ENCODE measurements at regions not wholly inside any gene's neighbourhood (a gene's known extent, or its start where the extent isn't known, plus 50 kb on each side); places are given as distances from the start of the nearest gene placed in this dataset.
"Not testable (repeated sequence)": the region's sequence is repeated elsewhere in the genome, so short reads cannot be mapped to it uniquely, and the experiment has no call there.

DNA sequence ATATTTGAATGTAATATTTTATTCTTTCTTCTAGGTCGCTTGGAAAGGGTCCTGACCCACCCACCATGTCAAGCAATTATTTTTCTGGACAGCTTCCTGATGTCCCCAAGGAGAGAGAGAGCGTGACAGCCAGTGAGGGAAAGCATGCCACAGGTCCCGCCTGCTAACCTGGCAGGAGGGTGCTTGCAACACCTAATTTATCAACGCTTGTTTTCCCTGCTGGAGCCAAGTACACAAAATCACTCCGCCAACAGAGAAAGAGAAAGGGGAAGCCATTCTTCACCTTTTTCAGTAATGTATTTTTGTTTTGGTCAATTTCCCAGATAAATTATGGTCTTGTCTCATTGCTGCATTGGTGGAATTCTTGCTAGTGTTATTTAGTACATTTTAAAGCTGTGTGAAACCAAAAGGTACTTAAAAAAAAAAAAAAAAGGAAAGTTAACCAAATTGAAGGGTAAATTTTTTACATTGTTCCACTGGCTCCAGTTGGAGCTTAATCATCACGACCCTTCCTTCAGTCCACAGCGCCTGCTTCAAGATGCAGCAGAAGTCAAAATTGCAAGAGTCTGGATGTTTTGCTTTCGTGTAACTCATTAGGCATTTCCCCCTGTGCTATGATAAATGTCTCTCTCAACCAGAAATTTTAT, 88.5 kb upstream of the COPS8 start:
- DNase-seq = no peak
- intact Hi-C loops (cut with DNase I) = no loop called here
- ATAC-seq = no peak

DNA sequence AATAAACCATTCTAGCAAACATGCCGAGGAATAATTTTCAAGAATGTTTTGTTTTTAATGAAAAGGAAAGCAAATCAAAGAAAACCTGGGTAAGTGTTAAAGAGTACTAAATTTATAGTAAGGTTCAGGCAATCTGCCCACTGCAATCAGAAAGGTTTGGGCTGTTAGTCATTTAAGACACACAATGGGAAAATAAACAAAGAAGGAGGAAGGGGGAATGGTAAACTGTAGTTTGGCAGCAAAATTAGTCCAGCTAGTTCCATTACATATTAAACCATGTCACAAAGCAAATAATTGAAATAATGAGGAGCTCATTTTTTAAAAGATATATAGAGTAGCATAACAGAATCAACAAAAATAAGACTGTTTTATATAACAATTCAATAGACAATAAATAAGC, 87.5 kb upstream of the COPS8 start:
- DNase-seq (no peak), ATAC-seq (no peak)
- intact Hi-C loops (cut with DNase I) = no loop called here

DNA sequence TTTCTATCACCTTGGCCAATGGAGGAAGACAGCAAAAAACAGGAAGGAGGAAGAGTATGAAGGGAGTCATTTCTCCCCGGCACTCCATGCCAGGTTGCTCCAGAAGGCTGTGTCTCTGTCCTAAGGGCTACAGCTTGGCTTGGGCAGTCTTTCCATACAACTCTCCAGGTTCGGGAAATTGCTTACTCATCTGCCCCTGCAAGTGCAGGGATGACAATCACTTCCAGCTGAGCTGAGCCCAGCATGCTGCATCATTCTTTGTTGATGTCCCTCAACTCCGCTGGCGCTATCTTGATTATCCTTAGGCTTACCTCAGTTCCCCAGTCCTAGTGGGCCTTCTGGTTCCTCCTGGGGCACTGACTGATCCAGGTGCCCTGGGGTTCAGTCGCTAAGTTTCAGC, 86.9 kb upstream of the COPS8 start:
- ATAC-seq = no peak
- intact Hi-C loops (cut with DNase I) = no loop called here
- no peak for DNase-seq

DNA sequence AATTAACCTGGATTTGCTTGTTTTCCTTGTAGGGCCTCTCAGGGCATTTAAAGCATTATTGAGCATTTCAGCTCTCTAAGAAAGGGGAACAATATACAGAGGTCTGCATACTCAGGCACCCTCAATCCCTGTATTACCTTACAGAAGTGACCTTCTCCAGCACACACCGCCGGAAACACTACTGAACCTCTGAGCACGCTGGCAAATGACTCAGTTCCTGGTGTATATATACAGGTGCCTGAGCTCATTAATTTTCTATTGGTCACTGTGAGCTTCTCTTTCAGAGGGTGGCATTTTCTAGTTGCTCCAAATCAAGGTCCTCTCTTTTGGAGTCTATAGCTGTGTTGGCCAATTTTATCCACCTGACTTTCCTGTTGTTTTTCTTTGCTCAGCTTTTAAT, 85.2 kb upstream of the COPS8 start:
- intact Hi-C loops (cut with DNase I) = no loop called here
- no peak for ATAC-seq
- DNase-seq = no peak

DNA sequence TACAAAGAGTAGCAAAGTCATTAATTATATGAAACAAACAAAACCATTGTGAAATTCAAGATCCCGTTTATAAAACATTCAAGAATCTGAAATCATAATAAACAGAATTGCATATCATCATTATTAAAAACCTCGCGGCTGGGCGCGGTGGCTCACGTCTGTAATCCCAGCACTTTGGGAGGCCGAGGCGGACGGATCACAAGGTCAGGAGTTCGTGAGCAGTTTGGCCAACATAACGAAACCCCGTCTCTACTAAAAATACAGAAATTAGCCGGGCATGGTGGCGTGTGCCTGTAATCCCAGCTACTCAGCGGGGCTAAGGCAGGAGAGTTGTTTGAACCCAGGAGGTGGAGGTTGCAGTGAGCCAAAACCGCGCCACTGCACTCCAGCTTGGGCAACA, 80.3 kb upstream of the COPS8 start:
- DNase-seq; intact Hi-C loops (cut with DNase I); ATAC-seq: not testable (repeated sequence)

DNA sequence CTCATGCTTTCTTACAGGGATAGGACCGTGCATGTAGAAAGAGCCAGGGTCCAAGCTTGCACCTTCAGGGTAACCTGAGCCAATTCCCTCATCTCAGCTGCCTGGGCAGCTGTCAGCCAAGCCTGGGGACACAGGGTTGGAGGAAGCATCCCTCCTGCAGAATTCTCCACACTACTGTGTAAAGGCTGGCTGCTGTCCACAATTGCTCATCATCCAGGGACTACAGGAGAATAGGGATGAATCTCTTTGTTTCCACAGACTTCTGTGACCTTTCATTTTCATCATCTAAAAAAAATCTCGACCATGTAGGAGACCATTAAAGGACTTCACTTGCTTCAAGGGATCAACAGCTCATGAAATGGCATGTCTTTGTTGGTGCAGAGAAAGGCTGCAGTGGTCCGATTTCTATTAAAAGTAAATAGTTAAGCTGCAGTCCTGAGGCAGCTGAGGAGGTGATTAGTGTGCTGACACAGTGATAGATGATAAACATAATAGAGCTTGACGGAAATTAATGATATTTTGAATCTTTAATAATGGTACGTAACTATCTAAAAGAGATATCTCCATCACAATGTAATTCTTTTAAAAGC, 74.4 kb upstream of the COPS8 start:
- DNase-seq = no peak
- intact Hi-C loops (cut with DNase I) = no loop called here
- ATAC-seq = no peak

DNA sequence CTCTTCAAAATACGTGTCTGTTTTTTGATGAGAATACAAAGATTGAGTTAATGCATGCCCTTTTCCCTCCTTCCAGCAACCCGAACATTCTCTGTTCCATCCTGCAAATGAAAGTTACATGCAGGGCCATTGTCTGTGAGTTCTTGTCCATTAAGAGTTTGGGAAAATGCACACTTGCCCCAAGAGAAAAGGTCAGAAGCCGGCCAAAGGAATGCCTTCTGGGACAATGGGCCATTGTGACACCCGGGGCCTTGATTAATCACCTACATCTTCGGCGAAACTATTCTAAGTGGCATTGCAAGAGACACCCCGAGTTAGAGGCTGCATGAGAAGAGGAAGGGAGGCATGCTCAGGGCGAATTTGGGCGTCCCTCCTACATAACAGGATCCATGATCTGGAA, 73.7 kb upstream of the COPS8 start:
- no peak for DNase-seq
- intact Hi-C loops (cut with DNase I) = no loop called here
- no peak for ATAC-seq

DNA sequence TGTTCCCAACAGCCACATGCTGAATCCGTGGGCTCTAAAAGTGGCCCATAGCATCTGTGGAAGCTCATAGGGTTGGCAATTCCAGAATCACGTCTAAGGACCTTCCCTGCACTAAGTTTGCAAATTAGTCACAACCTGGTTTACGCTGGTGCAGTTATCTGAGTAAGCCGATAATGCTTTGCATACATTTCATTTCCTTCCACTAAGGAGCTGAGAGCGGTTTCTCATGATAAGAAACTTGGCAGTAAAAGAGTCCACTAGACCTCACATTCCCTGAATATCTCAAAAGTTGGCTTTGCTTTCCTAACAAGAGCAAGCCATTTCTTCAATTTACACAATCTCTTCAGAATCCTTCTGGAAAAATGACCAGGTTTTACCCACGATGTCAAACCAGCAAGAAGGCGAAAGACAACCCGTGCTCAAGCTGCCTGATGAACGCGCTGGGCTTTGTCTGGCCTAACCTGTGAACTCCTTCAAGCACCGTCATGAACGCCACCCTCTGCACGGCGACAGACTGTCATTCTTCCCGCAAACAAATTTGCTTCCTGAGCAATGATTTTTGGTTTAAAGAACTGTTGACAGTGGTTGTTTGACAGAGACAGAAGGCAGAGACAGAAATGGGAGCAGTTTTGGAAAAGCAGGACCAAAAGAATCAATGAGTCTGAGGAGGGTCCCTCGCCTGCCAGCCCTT, 73.0 kb upstream of the COPS8 start:
- ATAC-seq = peak; percentile 65 to 90
- intact Hi-C loops (cut with DNase I) = no loop called here
- DNase-seq = no peak

DNA sequence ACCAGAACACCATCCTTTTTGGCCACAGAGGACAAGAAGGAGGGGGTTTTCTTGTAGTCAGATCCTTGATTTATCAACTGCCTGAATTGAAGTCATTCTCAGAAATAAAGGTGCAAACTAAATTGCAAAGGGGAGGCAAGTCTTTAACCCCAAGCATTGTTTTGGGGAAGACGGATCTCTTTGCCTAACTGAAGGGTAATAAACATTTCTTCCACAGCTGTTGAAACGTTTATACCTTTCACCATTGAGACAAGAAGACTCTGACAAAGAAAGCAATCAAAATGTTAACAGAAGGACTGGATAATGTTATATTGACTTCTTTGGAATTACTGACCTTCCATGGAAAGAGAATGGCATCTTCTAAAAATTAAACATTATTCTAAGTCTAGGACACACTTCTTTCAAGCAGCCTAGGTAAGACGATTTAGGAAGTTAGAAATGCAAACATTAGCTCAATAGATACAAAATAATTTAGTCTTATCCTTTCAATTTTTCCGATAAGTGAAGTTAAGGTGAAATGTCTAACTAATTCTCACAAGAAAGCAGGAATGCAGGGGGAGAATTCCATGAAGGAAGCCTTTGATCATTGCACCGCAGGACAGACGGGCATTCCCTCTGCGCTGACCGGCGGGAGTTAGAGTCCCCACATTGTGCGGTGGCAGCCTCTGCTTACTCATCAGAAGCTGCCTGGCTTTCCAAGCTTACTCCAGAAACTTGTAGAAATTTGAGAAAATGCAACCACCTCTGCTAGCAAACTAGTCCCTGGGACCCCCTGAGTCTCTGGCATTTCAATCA, 69.4 kb upstream of the COPS8 start:
- ATAC-seq = no peak
- DNase-seq = no peak
- intact Hi-C loops (cut with DNase I) = no loop called here

DNA sequence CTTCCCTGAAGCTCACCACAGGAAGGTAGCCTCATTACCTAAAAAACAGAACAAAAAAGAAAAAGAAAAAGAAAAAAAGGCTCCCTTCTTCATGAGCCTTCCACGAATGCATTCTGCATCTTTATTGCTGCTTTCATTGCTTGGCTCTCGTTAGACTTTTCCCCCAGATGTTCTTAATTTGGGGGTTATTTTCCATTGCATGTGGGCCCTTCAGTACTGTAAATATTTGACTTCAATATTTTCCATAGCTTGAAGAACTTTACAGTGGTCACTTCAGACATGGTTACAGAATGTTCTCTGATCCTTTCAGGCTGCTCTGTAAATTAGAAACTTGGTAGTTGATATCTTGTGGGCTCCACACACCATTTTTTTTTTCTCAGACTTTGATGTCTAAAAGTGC, 65.6 kb upstream of the COPS8 start:
- intact Hi-C loops (cut with DNase I) = no loop called here
- no peak for ATAC-seq
- DNase-seq = no peak

DNA sequence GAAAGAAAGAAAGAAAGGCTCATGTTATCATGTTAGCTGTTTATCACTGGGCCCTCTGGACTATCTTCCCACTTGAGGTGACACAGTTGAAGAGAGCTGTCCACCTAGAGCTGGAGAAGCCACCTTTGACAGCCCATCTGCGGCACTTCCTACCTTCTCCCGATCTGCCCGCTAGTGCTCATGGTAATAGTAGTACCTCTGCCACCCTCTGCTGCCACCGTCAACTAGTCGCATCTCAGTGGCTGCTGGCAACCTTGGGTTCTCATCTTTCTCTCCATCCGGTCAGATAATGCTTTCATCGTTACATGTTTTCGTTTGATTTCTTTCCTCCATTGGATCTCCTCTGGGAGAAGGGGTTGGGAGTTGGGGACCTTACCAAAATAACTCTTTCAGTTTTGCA, 63.2 kb upstream of the COPS8 start:
- no peak for DNase-seq
- no peak for ATAC-seq
- intact Hi-C loops (cut with DNase I) = no loop called here

DNA sequence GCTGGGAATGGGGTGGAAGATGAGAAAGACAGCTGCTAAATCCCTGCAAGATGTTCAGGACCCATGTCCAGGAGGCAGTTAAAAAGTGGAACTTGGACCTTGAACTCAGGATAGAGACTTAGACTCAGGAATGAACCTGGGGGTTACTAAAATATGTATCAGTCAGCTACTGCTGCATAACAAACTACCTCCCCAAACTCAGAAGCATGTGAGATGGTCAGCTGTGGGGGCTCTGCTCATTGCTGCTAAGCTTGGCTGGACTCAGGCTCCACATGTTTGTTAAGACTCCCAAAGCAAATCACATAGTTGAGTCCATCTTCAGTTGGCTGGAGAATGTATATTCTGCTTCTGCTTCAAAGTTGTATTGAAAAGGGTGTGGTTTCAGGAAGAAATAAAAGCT, 61.4 kb upstream of the COPS8 start:
- intact Hi-C loops (cut with DNase I) = no loop called here
- DNase-seq (no peak), ATAC-seq (no peak)

DNA sequence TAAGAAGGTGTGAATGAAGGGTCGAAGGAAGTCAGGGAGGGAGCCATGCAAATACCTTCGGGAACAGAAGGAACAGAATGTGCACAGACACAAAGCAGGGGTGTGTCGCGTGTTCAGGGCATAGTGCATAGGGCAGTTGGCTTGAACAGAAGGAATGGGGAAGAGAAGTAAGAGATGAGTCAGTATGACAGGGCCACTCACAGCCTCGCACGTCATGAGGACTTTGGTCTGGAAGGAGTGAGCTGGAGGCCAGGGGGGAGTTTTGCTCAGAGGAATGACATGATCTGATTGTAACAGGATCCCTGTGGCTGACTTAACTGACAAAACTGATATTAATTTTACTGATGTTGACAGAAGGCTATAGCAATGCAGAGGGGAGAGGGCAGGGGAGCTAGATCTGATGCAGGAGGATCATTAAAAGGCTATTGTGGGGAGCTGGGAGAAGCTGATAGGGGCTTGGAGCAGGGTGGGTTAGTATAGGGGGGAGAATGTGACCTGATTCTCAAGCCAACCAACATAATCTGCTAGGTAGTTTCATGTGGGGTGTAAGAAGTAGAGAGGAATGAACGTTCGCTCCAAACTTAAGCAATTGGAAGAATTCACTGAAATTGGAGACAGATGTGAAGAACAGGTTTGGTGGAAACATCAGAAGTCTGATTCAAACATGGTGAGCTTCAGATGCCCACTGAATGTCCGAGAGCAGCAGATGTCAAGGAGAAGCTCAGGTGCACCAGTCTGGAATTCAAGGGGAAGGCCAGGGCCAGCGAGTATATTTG, 60.4 kb upstream of the COPS8 start:
- DNase-seq (no peak), ATAC-seq (no peak)
- intact Hi-C loops (cut with DNase I) = loop anchor here in 1 of 2 donors (5.0 kb wide), 2 partner anchors 513 to 673 kb away; no protein-coding TSS in a partner anchor

DNA sequence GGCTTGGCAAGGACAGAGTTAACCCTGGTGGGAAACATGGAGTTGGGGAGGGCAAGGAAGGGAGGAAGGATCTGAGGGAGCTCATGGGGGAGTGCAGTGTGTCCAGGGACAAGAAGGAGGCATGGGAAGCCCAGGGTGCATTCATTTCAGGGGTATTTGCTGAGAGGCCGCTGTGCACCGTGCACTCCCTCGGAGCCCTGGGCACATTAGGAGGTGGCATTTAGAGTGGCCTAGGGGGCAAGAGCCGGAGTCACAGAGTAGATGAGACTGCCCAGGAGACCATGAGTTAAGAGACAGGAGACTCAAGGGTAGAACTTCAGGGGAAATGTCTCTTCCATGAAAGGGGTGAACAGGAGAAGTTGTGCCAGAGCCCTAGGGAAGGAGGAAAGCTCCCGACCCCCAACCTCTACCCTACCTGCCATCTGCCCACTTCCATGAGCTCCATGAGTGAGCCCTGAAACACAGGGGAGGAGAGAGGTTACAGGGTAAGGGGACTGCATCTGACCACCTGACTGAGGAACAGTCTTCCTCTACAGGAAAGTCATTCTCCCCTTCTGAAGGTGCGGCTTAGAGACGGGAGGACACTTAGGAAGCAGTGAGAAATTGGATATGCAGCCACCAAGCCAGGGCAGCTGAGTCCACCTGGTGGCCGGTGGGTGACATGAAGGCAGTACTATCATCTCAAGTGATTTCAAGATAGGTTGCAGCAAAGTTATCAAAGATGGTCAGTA, 58.5 kb upstream of the COPS8 start:
- intact Hi-C loops (cut with DNase I) = loop anchor here (2.0 to 5.0 kb wide), 4 partner anchors 514 to 675 kb away; no protein-coding TSS in a partner anchor
- ATAC-seq (peak; percentile 70 to 87), DNase-seq (peak; percentile 80)

DNA sequence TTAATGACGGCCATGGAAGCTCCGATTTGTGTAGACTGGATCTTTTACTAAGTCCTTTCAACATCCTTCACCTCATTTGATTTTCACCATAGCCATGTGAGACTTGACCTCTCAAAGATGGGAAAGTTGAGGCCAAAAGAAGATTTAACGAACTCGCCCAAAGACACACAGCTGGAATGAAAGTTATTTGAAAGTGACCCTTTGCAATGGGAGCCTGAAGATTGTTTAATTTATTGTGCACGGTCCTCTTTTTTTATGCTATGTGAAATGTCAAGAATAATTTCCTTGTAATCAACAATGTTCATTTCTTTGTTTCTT, 58.0 kb upstream of the COPS8 start:
- DNase-seq (no peak), ATAC-seq (no peak)

DNA sequence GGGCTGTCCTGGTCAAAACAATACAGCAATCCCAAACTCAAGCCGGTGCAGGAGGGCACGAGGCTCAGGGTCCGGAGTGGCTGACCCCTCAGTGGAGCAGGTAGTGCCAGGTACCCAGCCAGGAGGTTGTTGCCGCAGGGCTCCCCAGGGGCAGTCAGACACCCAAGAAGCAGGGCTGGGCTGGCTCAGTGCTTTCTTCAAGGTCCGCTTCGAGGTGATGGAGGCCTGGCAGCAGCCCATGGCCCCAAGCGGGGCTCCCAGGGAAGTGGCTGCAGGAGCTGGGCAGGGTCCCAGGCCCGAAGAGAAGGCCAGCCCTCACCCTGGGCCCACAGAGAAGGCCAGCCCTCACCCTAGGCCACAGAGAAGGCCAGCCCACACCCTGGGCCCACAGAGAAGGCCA, 55.3 kb upstream of the COPS8 start:
- no peak for ATAC-seq
- no peak for DNase-seq
- intact Hi-C loops (cut with DNase I) = no loop called here

More for the DNA sequence above, 58.0 kb upstream of the COPS8 start:
- intact Hi-C loops (cut with DNase I) = loop anchor here (2.0 to 5.0 kb wide), 4 partner anchors 515 to 675 kb away; no protein-coding TSS in a partner anchor

DNA sequence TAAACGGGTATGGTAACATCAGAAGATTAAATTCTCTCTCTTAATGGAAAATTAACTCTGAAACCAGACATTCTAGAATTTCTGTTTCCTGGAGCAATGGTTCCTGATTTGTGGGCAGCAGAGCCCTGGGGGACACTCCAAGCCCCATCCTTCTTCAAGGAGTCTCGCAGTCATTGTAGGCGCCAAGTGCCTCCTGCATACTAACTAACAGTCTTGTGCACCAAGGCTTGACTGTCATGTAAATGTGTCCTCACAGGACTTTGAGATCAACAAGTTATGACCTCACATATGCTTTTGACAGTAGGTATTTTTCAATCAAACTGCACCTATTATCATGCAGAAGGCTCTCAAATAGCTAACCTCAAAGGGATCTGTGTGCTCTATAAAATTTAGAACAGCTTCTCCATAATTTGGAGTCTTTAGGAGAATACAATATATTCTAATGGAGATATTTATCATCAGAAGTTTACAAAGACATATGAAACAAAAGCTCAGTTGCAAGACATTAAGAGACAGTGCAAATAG, 52.1 kb upstream of the COPS8 start:
- intact Hi-C loops (cut with DNase I) = no loop called here
- DNase-seq (no peak), ATAC-seq (no peak)

DNA sequence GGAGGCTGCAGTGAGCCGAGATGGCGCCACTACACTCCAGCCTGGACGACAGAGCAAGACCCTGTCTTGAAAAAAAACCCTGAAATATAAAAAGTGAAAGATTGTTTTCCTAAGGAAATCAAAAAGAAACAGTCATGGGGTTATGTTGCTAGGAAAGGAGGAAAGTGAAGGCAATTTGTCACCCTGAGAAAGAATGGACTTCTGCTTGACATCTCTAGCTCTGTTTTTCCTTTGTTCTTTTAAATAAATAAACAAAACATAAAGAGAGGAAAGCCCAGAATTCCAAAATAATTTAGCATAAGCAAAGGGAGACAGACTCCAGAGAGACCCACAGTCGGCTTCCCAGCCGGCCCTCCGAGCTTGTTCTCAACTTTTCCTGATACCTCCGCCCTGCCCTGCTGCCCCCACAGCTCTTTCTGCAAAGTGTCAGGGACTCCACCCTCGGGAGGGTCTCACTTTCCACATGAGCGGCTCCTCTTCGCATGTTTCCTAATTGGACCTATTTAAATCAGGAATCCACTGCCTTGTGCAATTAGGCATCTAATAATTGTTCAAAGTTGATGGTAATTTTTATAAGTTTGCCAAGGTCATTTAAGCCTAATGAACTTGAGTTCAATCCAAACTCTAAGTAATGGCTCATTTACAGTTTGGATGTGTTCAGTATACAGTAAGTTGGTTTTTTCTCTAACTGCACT, 49.8 kb upstream of the COPS8 start:
- no peak for DNase-seq
- no peak for ATAC-seq
- intact Hi-C loops (cut with DNase I) = no loop called here
